ENCODE measurements at regions not wholly inside any gene's neighbourhood (a gene's known extent, or its start where the extent isn't known, plus 50 kb on each side); places are given as distances from the start of the nearest gene placed in this dataset.
A peak's percentile ranks its signal among the peaks of the same experiment; 100 is the strongest.

DNA sequence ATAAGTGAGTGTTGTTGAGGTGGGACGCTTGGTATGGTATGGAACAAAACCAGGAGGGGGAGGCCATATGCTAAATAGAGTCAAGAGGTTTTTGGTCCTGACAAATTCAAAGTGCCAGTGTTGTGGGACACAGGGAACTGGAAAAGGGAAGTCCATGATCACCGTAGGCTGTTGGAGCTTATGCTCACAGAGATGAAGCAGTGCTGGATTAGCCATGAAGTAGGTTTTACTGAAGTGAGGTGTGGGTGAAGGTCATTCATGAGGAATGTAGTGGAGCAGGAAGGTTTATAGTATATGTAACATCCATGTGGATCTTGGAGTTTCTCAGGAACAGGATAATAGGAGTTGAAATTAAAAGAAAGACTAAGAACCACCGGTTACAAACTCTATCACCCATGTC lies 256.1 kb upstream of the PITX2 start:
- intact Hi-C loops (cut with micrococcal nuclease; ENCODE audit: unreplicated experiment) = no loop called here
- Mint-ChIP-seq H3K9me3 (ENCODE audit: unreplicated experiment) (no peaks in the 10 kb centered on the region), H3K36me3 (ENCODE audit: insufficient read depth, unreplicated experiment) (peaks cover 12% of the 10 kb centered on the region), H3K27me3 (ENCODE audit: insufficient read depth, unreplicated experiment) (no peaks in the 10 kb centered on the region), H3K4me1 (ENCODE audit: low read depth, unreplicated experiment) (peaks cover 31% of the 10 kb centered on the region), H3K27ac (ENCODE audit: unreplicated experiment) (peak overlapping the region; percentile 31), H3K4me3 (ENCODE audit: unreplicated experiment) (peak overlapping the region; percentile 17)
- Histone ChIP-seq H3K4me3 (ENCODE audit: low read depth, low read length) (no peak overlapping the region), H3K4me1 (peaks cover 19% of the 10 kb centered on the region), H3K36me3 (ENCODE audit: control insufficient read depth, insufficient read depth, low read length) (no peaks in the 10 kb centered on the region), H3K27me3 (replicated peaks; ENCODE audit: control insufficient read depth, insufficient read depth, low read length) (no peaks in the 10 kb centered on the region), H3K9me3 (no peaks in the 10 kb centered on the region; the same call in 1 of the 2 replicates)
- no peak for TF ChIP-seq CTCF (IDR thresholded peaks at IDR 0.05; ENCODE audit: insufficient read depth in 1 of 2, low read depth in 1 of 2, low read length in 1 of 2, severe bottlenecking in 1 of 2, unreplicated experiment in 1 of 2)
- DNase-seq = peak in 1 of 2 experiments; percentile 9
- POLR2A ChIA-PET = no interaction called here
- CTCF ChIA-PET = no interaction called here
- no TSS peak for BruUV-seq (replicated peaks)

DNA sequence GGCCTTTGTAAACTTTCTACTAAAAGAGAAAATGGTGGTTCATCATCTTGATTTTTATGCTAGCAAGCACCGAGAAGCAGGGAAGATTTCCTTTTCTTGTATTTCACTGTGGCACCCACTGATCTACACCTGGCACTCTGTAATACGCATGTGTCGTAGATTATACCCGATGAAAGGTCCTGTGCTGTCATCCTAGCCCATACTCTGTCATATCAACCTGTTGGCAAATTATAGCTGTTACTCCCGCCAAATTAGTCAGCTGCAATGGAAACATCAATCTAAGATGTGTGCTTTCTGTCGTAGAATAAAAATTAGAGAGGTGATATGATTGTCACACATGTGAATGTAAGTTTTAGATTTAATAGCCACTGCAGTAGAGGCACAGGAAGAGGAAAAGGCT lies 263.4 kb upstream of the PITX2 start:
- POLR2A ChIA-PET = no interaction called here
- no peak for TF ChIP-seq CTCF (IDR thresholded peaks at IDR 0.05; ENCODE audit: insufficient read depth in 1 of 2, low read depth in 1 of 2, low read length in 1 of 2, severe bottlenecking in 1 of 2, unreplicated experiment in 1 of 2)
- Mint-ChIP-seq H3K27ac (ENCODE audit: unreplicated experiment) (no peak overlapping the region), H3K36me3 (ENCODE audit: insufficient read depth, unreplicated experiment) (no peaks in the 10 kb centered on the region), H3K4me1 (ENCODE audit: low read depth, unreplicated experiment) (no peaks in the 10 kb centered on the region), H3K27me3 (ENCODE audit: insufficient read depth, unreplicated experiment) (no peaks in the 10 kb centered on the region), H3K9me3 (ENCODE audit: unreplicated experiment) (peaks cover under 1% of the 10 kb centered on the region), H3K4me3 (ENCODE audit: unreplicated experiment) (no peak overlapping the region)
- no peaks in the 10 kb centered on the region for H3K36me3 ChIP-seq (ENCODE audit: control insufficient read depth, insufficient read depth, low read length)
- no TSS peak for BruUV-seq (replicated peaks)
- no peak overlapping the region for H3K4me3 ChIP-seq (ENCODE audit: low read depth, low read length)
- no peak for DNase-seq
- CTCF ChIA-PET = no interaction called here
- no peaks in the 10 kb centered on the region for H3K4me1 ChIP-seq
- H3K9me3 ChIP-seq = no peaks in the 10 kb centered on the region; the same call in 1 of the 2 replicates
- intact Hi-C loops (cut with micrococcal nuclease; ENCODE audit: unreplicated experiment) = no loop called here
- H3K27me3 ChIP-seq (replicated peaks; ENCODE audit: control insufficient read depth, insufficient read depth, low read length) = no peaks in the 10 kb centered on the region

- ChIA-PET CTCF (no interaction called here), POLR2A (no interaction called here)
- Mint-ChIP-seq H3K27ac (ENCODE audit: unreplicated experiment) (no peak overlapping the region), H3K9me3 (ENCODE audit: unreplicated experiment) (peaks cover 6% of the 10 kb centered on the region), H3K27me3 (ENCODE audit: insufficient read depth, unreplicated experiment) (no peaks in the 10 kb centered on the region), H3K36me3 (ENCODE audit: insufficient read depth, unreplicated experiment) (no peaks in the 10 kb centered on the region), H3K4me1 (ENCODE audit: low read depth, unreplicated experiment) (no peaks in the 10 kb centered on the region), H3K4me3 (ENCODE audit: unreplicated experiment) (no peak overlapping the region)
- H3K4me3 ChIP-seq (ENCODE audit: low read depth, low read length) = no peak overlapping the region
- intact Hi-C loops (cut with micrococcal nuclease; ENCODE audit: unreplicated experiment) = no loop called here
- H3K36me3 ChIP-seq (ENCODE audit: control insufficient read depth, insufficient read depth, low read length) = no peaks in the 10 kb centered on the region
- H3K9me3 ChIP-seq = no peaks in the 10 kb centered on the region; the same call in 1 of the 2 replicates
- H3K27me3 ChIP-seq (replicated peaks; ENCODE audit: control insufficient read depth, insufficient read depth, low read length) = no peaks in the 10 kb centered on the region
- BruUV-seq (replicated peaks) = no TSS peak
- H3K4me1 ChIP-seq = no peaks in the 10 kb centered on the region
- no peak for TF ChIP-seq CTCF (IDR thresholded peaks at IDR 0.05; ENCODE audit: insufficient read depth in 1 of 2, low read depth in 1 of 2, low read length in 1 of 2, severe bottlenecking in 1 of 2, unreplicated experiment in 1 of 2)
- DNase-seq = no peak
These were observed 264.0 kb upstream of the PITX2 start for GRCh38 chr4:110886856-110887255.
